HG03571 (cell line): ENCODE measurements at regions not wholly inside any gene's neighbourhood (a gene's known extent, or its start where the extent isn't known, plus 50 kb on each side); places are given as distances from the start of the nearest gene placed in this dataset.

Source experiments
- ATAC-seq: cut with Tn5 transposase; IDR thresholded peaks from one replicate; pipeline ENCODE4 v1.9.1; 2021; ENCODE audit not compliant: unreplicated experiment

- ATAC-seq = no peak
These were observed 266.4 kb upstream of the TBC1D5 start for GRCh38 chr3:18008706-18009368.

DNA sequence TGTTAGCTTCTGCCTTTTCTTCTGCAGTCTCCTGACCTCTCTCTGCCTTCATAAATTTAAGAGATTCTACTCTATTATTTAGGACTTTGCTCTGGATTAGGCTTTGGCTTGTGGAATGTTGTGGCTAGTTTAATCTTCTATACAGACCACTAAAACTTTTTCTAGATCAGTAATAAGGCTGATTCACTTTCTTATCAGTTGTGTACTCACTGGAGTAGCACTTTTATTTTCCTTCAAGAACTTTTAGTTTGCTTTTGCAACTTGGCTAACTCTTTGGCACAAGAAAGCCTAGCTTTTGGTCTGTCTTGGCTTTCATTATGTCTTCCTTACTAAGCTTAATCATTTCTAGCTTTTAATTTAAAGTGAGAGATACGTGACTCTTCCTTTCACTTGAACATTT is 265.5 kb upstream of the TBC1D5 start:
- ATAC-seq = no peak

DNA sequence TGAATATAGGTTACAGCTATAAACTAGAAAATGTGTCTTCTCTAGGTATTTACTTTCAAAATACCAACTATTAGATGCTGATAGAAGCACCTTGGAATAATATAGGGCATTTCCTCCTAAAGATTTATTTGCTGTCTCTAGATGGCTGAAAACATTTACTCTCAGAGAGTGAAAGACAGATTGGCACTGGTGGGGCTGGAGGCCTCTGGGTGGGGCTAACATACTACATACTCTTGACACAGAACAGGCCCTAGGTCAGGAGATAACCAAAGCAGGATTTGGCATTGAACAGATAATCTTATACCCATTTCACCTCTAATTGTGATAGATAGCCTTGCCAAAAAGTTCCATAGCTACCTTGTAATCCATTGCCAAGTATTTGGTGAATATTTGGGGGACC is 253.3 kb upstream of the TBC1D5 start:
- no peak for ATAC-seq

DNA sequence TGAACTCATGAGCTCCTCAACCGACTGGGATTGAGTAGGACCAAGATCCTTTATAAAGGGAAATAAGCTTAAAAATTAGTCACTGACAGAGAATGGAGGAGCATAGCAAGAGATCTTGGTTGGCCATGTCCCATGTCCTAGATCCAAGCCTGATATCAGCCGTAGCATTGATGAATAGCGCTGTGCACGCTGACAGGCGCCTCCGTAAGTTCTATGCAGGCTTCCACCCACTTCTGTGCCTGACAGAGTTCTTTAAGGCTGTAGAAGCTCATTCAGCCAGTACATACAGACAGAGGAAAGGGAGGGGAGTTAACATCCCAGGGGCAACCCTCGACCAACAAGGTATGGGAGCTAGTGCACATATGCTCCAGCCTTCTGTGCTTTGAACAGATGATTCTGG is 251.7 kb upstream of the TBC1D5 start:
- no peak for ATAC-seq

DNA sequence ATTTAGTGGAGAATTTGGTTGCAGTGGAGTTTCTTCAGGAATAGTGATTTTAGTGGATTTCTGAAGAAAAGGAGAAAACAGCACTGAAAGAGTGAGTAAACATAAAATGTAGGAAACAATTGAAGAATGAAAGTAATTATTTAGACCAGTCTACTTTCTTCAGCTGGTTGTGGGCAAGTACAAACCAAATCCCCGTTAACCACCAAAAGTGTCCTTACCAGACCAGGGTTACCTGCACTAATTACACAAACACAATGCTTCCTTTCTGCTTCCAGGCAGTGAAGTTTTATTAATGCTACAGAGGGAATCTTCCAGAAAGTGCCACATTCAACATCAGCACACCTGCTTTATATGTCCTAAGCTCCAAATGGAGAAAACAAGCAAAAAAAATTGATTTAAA is 248.0 kb upstream of the TBC1D5 start:
- no peak for ATAC-seq

GRCh38 chr3:17986348-17986816 is 244.0 kb upstream of the TBC1D5 start:
- ATAC-seq = no peak

- ATAC-seq = no peak
These were observed 243.4 kb upstream of the TBC1D5 start for GRCh38 chr3:17985658-17986347.

DNA sequence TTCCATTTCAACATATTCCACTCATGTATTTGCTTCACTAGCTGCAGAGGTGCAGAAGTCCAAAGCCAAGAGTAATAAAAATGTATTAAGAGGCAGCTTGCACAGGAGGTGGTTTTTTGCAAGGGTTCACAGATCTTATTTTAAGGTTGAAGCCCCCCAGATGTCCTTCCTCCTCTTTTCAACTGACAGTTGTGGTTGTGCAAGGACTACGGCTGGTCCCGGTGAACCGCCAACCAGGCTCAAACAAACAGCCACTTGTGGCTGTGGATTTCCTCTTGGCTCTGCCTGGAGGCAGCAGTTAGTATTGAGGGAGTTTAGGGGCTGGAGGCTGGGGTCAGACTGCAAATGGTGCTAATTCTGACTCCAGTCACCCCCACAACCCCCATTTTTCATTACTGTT is 240.7 kb upstream of the TBC1D5 start:
- no peak for ATAC-seq

DNA sequence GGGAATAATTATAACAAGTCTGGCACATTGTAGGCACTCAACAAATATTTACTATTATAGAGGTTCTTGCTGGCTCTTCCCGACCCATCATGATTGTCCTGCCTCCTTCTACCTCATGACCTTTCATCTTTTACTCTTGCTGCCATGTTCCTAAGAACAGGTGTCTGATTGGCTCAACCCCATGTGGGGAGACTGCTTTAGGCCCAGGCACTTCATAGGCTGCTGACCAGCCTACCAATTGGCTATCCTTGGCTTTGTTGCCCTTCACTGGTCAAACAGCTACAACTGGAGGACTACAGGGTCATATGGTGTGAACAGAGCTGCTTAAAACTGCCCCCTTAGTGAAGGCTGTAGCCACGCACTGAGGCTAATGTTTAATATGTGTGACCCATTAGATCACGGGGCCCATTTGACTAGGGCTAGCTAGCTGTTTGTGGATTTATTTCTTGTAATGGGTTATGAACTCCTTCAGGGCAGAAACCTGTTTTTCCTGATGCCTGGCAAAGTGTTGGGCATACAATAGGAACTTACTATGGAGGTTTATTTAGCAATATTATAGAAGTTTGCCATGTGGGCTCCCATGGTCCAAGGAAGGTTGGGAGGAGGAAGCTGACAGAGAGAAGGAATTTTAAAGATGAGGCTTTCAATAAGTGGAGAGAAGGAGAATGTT is 239.9 kb upstream of the TBC1D5 start:
- no peak for ATAC-seq

DNA sequence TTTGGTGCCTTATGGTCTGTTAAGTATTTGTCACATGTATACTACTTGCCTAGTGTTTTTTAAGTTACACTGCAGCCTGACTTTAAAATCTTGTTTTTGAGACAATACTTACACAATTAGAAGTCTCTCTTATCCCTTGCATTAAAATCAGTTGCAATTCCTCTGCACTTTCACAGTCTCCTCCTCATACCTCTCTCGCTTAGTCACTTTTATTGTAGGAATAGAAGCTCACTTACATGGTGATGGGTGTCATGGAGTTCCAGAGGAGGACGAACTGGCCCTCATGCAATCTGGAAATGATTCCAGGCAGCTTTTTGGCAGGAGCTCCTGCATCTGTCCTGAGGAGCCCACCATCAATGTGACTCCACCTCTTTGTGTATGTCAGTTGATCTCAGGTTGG is 238.4 kb upstream of the TBC1D5 start:
- ATAC-seq = no peak

DNA sequence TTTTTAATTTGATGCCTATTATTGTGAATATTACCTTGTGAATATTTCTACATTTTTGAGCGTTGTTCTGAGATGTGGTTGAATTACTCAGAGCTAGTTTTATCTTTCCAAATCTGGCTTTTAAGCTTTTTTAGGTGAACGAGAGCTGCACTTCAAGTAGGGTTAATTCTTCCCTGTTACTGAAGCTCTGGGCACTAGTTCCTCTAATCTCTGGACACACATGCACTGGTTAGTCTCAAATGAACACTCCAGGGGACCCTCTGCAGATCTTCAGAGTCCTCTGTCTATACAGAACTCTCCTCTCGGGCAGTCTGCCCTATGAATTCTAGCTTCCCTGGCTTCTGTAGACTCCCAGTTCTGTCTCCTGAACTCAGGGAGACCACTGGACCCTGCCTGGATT is 237.5 kb upstream of the TBC1D5 start:
- no peak for ATAC-seq

DNA sequence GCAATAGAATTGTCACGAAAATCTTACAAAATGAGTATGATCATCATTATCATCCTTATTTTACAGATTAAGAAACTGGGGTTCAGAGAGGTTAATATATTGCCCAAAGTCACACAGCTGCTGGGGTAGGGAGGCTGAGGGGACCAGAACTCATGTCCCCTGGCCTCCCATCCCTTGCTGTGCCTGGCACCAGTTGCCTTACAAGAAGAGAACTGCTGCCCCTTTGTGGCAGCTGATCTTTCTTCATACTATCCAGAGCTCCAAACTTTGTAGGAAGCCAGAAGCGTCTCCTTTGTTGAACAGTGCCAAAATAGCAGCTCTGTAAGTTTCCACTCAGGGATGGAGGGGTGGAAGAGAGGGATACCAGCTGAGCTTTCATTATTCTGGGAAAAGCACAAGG is 236.8 kb upstream of the TBC1D5 start:
- no peak for ATAC-seq

DNA sequence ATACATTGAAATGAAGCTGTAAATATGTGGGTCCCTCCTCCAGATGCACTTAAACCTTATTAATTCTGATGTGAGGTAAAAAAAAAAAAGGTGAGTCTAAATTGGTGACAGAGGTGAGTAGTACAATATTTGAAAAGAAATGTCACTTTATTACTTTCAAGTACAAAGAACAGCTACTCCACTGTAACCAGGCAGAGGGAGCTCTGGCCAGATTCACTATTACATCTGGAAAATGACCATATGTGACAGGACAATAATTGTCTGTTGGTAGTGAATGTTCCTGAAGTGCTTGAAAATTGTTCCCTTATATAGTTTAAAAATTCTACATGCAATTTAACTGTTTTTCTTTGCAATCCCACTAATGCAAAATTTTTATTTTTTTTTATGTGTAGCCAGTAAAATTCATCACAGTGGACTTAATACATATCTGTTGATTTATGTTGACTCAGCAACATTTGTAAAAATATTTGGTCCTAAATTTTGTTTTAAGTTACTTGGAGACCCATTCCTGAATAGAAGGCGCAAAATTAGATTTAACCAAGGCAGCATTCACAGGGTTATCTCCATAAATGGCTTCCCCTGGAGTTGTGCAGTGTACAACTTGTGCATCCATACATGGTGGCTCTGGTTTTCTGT is 231.9 kb upstream of the TBC1D5 start:
- ATAC-seq = no peak

DNA sequence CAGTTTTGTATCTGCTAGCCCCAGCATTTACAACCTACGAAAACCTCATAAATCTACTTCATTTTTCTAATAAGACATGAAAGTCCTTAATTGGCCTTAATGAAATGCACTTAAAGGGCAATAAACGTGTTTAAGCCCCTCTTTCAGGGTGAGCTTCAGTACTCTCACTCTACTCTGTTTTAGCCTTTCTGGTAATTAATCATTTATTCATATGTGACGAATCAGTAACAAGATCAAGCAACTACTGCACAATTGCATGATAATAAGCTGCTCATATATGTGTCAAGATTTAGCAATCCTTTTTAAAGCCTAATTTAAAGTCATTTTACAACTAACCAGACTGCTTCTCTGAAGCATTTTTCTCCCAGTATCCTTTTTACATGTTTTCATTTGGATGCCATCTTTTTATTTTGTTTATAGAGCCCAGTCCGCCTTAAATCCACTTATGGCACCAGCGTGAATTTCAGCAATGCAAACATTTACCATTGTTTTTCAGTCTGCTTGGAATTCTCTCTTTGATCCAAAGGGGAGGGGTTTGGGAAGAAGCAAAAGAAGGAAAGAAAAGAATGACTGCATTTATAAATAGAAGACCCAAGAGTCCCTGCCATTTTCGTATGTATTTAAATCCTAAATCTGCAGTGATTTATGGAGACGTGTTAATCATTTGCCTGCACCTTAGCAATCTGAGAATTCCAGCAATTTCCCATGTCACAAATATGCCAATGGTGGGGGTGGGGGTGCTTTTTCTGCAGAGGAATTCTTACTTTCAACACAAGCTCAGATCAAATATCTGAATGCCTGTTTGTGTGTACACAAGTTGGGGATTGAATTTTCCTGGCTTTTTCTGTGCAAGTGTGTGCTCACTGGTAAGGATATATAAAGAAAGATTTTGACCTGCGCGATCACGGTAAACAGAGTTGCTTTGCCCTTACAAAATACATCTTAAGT is 230.8 kb upstream of the TBC1D5 start:
- no peak for ATAC-seq

GRCh38 chr3:17972476-17972875 is 230.0 kb upstream of the TBC1D5 start:
- ATAC-seq = no peak

DNA sequence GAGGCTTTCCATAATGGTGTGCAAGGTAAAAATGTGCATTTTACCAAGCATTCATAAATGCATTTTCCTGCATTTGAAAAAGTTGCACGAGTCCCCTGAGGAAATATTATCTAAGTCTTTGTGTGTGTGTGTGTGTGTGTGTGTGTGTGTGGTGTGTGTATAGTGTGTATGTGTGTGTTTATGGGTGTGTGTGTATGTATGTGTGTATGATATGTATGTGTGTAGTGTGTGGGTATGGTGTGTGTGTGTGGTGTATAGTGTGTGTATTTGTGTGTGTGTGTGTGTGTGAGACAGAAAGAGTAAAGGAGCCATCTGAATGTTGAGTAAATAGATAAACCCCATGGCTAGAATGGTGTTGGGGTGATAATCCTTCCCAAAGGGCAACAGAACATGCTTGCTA is 229.6 kb upstream of the TBC1D5 start:
- ATAC-seq = no peak

DNA sequence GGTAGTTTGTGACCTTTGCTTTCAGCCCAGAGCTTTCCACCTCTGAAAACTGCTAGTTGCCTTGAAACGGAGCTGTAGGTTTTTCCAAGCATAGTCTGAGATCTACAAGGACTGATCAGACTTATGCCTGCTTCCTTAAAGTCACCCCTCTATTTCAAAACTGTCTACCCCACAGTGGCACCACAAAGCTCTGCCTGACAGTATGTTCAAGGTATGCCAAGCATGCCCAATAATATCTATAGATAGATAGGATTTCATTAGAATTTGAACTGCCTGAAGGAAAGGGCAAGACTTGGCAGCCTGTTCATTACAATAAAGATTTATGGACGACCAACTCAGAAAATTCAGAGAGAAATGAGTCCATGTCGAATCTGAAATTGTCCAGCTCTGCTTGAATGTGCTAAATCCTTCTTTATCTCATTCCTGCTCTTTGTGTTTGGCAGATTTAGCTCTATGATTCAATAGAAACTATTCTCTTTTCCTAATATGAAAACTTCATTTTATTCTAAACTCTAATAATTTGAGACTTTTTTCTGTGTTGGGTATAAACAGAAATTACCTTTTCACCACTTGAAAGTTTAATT is 227.6 kb upstream of the TBC1D5 start:
- ATAC-seq = no peak

DNA sequence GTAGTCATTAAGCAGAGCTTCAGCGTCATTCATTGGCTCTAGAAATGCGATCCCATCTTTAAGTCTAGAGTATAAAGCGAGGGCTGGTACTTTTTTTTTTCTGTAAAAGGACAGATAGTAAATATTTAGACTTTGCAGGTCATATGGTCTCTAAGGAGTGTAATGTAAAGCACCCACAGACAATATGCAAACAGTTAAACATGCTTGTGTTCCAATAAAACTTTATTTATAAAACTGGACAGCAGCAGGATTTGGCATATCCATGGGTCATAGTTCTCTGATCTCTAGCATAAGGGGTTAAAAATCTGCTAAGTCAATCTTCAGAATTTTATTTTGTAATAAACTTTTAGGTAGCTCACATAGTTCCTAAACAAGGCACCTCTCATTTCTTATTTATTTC is 226.8 kb upstream of the TBC1D5 start:
- ATAC-seq = no peak

DNA sequence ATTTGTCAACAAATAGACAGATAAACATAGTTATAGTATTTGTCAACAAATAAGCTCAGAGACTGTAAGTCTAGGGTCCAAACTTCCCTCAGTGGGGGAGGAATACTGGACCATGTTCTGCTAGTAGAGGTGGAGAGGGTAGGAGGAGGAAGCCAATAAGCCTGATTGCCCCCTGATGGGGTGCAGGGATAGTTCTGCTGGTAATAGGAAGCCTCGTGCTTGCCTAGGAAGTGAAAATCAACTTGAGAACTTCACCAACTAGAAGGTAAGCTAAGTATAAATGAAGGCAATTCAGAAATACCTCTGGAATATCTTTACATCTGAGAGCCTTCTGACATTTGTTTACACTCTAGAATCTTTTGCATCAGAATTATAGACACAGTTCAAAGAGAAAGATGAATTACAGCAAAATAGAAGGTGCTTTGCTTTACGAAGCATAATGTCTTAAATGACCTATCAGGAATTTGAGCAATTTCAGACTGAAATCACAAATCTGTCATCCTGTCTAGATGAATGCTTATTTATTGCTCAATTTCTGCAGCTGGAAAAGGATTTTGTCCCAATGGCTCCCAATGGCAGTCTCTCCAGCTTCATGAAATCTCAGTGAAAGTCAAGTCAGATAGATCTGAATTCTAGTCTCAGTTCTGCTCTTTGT is 225.6 kb upstream of the TBC1D5 start:
- ATAC-seq = no peak

- ATAC-seq = no peak
These were observed 224.7 kb upstream of the TBC1D5 start for GRCh38 chr3:17967111-17967510.
